MCF 10A (cell line): ENCODE measurements at regions not wholly inside any gene's neighbourhood (a gene's known extent, or its start where the extent isn't known, plus 50 kb on each side); places are given as distances from the start of the nearest gene placed in this dataset.
A peak's percentile ranks its signal among the peaks of the same experiment; 100 is the strongest.

Experiments used
- BruUV-seq: library from RNA; stranded (reverse); fragments of 400-500 nt; replicated peaks from 2 replicates; lab custom pipeline; 2021; lab: Mats Ljungman, UMichigan
- CTCF ChIA-PET: fragments of 300-600 bp; sonication (Branson Sonifier 250); formaldehyde crosslinking; extraction: SDS; loops from one replicate; lab custom pipeline; 2021; ENCODE audit warnings: antibody characterized with exemption, inconsistent platforms; lab: Yijun Ruan, JAX
- POLR2A ChIA-PET: fragments of 300-600, 350-650 bp; sonication (Branson Sonifier 250); formaldehyde crosslinking; extraction: SDS; loops from one replicate; lab custom pipeline; 2020; ENCODE audit warnings: antibody characterized with exemption, inconsistent platforms; lab: Yijun Ruan, JAX
- DNase-seq: peaks from one replicate; pipeline ENCODE4 v3.0.0-alpha.2; 2018; ENCODE audit not compliant: unreplicated experiment
- H3K27ac Mint-ChIP-seq: one replicate; pipeline ENCODE4 v1.8.0; 2022; ENCODE audit warnings: mild to moderate bottlenecking, low read depth, mixed read lengths; ENCODE audit not compliant: unreplicated experiment
- H3K27me3 Mint-ChIP-seq: one replicate; pipeline ENCODE4 v1.8.0; 2022; ENCODE audit warnings: mixed read lengths; ENCODE audit not compliant: insufficient read depth, unreplicated experiment
- H3K36me3 Mint-ChIP-seq: one replicate; pipeline ENCODE4 v1.8.0; 2022; ENCODE audit warnings: mild to moderate bottlenecking, moderate library complexity, mixed read lengths; ENCODE audit not compliant: insufficient read depth, unreplicated experiment
- H3K4me1 Mint-ChIP-seq: one replicate; pipeline ENCODE4 v1.8.0; 2022; ENCODE audit warnings: mixed read lengths; ENCODE audit not compliant: insufficient read depth, unreplicated experiment
- H3K4me3 Mint-ChIP-seq: one replicate; pipeline ENCODE4 v1.8.0; 2022; ENCODE audit warnings: mild to moderate bottlenecking, moderate library complexity, mixed read lengths; ENCODE audit not compliant: unreplicated experiment
- H3K9me3 Mint-ChIP-seq: one replicate; pipeline ENCODE4 v1.8.0; 2022; ENCODE audit warnings: mixed read lengths; ENCODE audit not compliant: unreplicated experiment
- intact Hi-C: fragments of 100-400 bp; cut with micrococcal nuclease; formaldehyde crosslinking; loops from 2 replicates; pipeline ENCODE4 v1.14.1; 2022
- TF ChIP-seq, protein P1 (sequence below): fragments of 200-600 bp; IDR thresholded peaks from one replicate; pipeline ENCODE4 v1.8.0; 2022; ENCODE audit warnings: antibody characterized with exemption, mild to moderate bottlenecking; ENCODE audit not compliant: unreplicated experiment

DNA sequence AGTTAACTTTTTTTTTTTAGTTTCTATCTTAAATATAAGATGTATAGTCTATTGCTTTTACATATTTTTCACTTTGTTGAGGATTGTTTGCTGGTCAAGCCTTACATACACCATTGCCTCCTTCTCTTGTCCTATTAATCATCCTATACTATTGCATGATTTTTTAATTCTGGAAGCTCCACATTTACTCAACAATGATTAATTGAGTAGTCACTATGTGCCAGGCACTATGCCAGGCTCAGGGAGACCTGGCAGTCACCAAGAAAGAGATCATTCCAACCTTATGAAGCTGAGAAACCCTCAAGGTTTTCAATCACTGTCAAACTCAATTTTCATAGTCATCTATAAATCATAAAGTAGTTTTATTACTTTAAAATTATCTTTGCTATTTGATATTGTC lies 626.2 kb downstream of the IGSF11 start:
- POLR2A ChIA-PET = no interaction called here
- BruUV-seq = no TSS peak

DNA sequence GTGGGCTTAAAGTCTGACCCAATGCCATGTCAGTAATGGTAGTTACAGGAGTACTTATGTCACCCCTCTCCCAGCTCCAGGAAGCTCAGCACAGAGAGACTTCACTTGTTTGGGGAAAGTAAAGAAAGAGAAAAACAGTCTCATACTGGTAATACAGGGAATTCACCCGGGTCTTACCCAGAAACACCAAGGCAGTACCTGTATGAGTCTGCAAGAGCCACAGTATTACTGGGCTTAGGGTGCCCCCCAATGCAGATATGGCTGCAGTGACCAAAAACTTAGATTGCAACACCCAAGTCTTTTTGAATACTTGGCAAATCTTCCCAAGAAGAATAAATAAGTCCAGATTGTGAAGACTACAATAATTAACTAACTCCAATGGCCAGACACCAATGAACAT lies 622.1 kb downstream of the IGSF11 start:
- Mint-ChIP-seq H3K4me3 (no peak overlapping the region), H3K27me3 (no peaks in the 10 kb centered on the region), H3K9me3 (peaks cover 8% of the 10 kb centered on the region), H3K36me3 (no peaks in the 10 kb centered on the region), H3K4me1 (peaks cover 7% of the 10 kb centered on the region), H3K27ac (no peak overlapping the region)
- ChIA-PET CTCF (no interaction called here), POLR2A (no interaction called here)
- TF ChIP-seq, protein P1, sequence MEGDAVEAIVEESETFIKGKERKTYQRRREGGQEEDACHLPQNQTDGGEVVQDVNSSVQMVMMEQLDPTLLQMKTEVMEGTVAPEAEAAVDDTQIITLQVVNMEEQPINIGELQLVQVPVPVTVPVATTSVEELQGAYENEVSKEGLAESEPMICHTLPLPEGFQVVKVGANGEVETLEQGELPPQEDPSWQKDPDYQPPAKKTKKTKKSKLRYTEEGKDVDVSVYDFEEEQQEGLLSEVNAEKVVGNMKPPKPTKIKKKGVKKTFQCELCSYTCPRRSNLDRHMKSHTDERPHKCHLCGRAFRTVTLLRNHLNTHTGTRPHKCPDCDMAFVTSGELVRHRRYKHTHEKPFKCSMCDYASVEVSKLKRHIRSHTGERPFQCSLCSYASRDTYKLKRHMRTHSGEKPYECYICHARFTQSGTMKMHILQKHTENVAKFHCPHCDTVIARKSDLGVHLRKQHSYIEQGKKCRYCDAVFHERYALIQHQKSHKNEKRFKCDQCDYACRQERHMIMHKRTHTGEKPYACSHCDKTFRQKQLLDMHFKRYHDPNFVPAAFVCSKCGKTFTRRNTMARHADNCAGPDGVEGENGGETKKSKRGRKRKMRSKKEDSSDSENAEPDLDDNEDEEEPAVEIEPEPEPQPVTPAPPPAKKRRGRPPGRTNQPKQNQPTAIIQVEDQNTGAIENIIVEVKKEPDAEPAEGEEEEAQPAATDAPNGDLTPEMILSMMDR = no peak
- DNase-seq = no peak
- no TSS peak for BruUV-seq
- intact Hi-C loops = no loop called here

More for the DNA sequence above, 626.2 kb downstream of the IGSF11 start:
- Mint-ChIP-seq H3K9me3 (no peaks in the 10 kb centered on the region), H3K4me1 (peaks cover 7% of the 10 kb centered on the region), H3K27ac (no peak overlapping the region), H3K36me3 (no peaks in the 10 kb centered on the region), H3K4me3 (no peak overlapping the region), H3K27me3 (no peaks in the 10 kb centered on the region)
- CTCF ChIA-PET = no interaction called here
- peak; percentile 73 for DNase-seq
- intact Hi-C loops = loop anchor here (10.0 kb wide), 1 partner anchor 216 kb away; no protein-coding TSS in a partner anchor
- TF ChIP-seq, protein P1 = no peak

DNA sequence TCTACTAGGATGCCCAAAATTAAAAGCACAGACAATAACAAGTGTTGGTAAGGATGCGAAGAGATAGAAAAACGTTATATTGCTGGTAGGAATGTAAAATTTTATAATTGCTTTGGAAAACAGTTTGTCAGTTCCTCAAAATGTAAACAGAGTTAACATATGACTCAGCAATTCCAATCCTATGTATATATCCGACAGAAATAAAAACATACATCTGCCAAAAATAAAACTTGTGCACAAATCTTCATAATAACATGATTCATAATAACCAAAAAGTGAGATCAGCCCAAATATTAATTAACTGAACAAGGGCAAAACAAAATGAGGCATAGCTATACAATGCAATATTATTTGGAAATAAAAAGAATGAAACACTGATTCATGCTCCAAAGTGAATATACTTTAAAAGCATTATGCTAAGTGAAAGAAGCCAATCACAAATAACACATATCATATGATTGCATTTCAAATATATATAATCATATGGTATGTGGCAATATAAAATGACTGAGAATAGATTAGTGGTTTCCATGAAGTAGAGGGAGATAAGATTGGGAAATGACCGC lies 609.3 kb downstream of the IGSF11 start:
- no TSS peak for BruUV-seq
- peaks cover 7% of the 10 kb centered on the region for H3K9me3 Mint-ChIP-seq
- POLR2A ChIA-PET = no interaction called here
- CTCF ChIA-PET = no interaction called here
- H3K4me1 Mint-ChIP-seq = peaks cover 11% of the 10 kb centered on the region
- H3K27ac Mint-ChIP-seq = no peak overlapping the region
- no peak overlapping the region for H3K4me3 Mint-ChIP-seq
- no peak for DNase-seq
- H3K36me3 Mint-ChIP-seq = no peaks in the 10 kb centered on the region
- TF ChIP-seq, protein P1 = no peak
- intact Hi-C loops = no loop called here
- H3K27me3 Mint-ChIP-seq = no peaks in the 10 kb centered on the region

DNA sequence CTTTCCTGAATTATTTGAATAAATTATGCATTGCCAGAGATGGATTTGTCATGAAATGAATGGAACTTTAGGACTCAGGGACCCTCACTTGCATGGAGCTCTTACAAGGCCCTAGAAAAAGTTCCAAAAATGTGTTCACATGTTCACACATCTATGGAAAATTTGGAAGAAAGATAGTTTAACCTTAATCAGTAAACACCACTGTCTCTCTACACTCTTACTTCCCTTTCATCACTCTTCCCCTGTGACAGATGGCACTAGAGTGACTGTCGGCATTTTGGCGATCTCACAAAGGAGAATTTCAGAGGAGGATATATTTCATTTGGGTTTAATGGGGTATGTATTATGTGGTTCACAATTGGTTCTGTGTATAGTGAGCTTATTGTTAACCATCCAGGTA lies 600.8 kb downstream of the IGSF11 start:
- Mint-ChIP-seq H3K27ac (no peak overlapping the region), H3K27me3 (no peaks in the 10 kb centered on the region), H3K36me3 (no peaks in the 10 kb centered on the region), H3K4me1 (no peaks in the 10 kb centered on the region), H3K4me3 (no peak overlapping the region), H3K9me3 (no peaks in the 10 kb centered on the region)
- BruUV-seq = no TSS peak
- ChIA-PET CTCF (no interaction called here), POLR2A (no interaction called here)
- no peak for DNase-seq
- TF ChIP-seq, protein P1 = no peak
- intact Hi-C loops = loop anchor here (10.0 kb wide), 1 partner anchor 591 kb away; no protein-coding TSS in a partner anchor
